Nephron (organoid): ENCODE measurements at regions not wholly inside any gene's neighbourhood (a gene's known extent, or its start where the extent isn't known, plus 50 kb on each side); places are given as distances from the start of the nearest gene placed in this dataset.
A peak's percentile ranks its signal among the peaks of the same experiment; 100 is the strongest.

Experiments
- H3K27ac Mint-ChIP-seq, 3 experiments: 2 replicates each; pipeline ENCODE4 v1.8.0; 2020; ENCODE audit warnings: mixed read lengths in 3 of 3, mild to moderate bottlenecking in 2 of 3, moderate library complexity in 1 of 3
- H3K27me3 Mint-ChIP-seq: 2 replicates; pipeline ENCODE4 v1.8.0; 2021; ENCODE audit warnings: low read depth, mild to moderate bottlenecking, moderate library complexity, mixed read lengths
- H3K36me3 Mint-ChIP-seq: 2 replicates; pipeline ENCODE4 v1.8.0; 2020; ENCODE audit warnings: low read depth, mixed read lengths
- H3K4me1 Mint-ChIP-seq: 2 replicates; pipeline ENCODE4 v1.8.0; 2020; ENCODE audit warnings: mixed read lengths
- H3K4me3 Mint-ChIP-seq, 3 experiments: 2 replicates each; pipeline ENCODE4 v1.8.0; 2020; ENCODE audit warnings: mild to moderate bottlenecking in 3 of 3, mixed read lengths in 3 of 3, moderate library complexity in 2 of 3
- H3K9me3 Mint-ChIP-seq: 2 replicates; pipeline ENCODE4 v1.8.0; 2020; ENCODE audit warnings: mixed read lengths
- CTCF ChIP-seq, 3 experiments: fragments of 200-600 bp; sonication (generic); IDR thresholded peaks; one replicate each; pipeline ENCODE4 v1.5.0; 2021; ENCODE audit warnings: antibody characterized with exemption in 3 of 3; ENCODE audit not compliant: unreplicated experiment in 3 of 3

GRCh38 chr12:124371366-124371765, 76.5 kb downstream of the RFLNA start:
- Mint-ChIP-seq H3K36me3 (peaks cover 25% of the 10 kb centered on the region), H3K9me3 (no peaks in the 10 kb centered on the region), H3K4me1 (no peaks in the 10 kb centered on the region), H3K27ac (peak overlapping the region in 1 of 3 experiments; percentile 55), H3K27me3 (no peaks in the 10 kb centered on the region), H3K4me3 (no peak overlapping the region)
- no peak for TF ChIP-seq CTCF (IDR thresholded peaks at IDR 0.05; ENCODE audit: unreplicated experiment in 3 of 3)

GRCh38 chr12:124370851-124371250, 76.0 kb downstream of the RFLNA start:
- TF ChIP-seq CTCF (IDR thresholded peaks at IDR 0.05; ENCODE audit: unreplicated experiment in 3 of 3): no peak
- Mint-ChIP-seq H3K27ac (peak overlapping the region in 1 of 3 experiments; percentile 55), H3K4me1 (no peaks in the 10 kb centered on the region), H3K27me3 (no peaks in the 10 kb centered on the region), H3K9me3 (no peaks in the 10 kb centered on the region), H3K36me3 (peaks cover 30% of the 10 kb centered on the region), H3K4me3 (no peak overlapping the region)

- TF ChIP-seq CTCF (IDR thresholded peaks at IDR 0.05; ENCODE audit: unreplicated experiment in 3 of 3): no peak
- no peaks in the 10 kb centered on the region for H3K4me1 Mint-ChIP-seq
- H3K36me3 Mint-ChIP-seq: peaks cover 30% of the 10 kb centered on the region
Measured at GRCh38 chr12:124370384-124370783, 75.5 kb downstream of the RFLNA start.

GRCh38 chr12:124369827-124370378, 75.0 kb downstream of the RFLNA start:
- Mint-ChIP-seq H3K4me1 (no peaks in the 10 kb centered on the region), H3K27me3 (no peaks in the 10 kb centered on the region), H3K36me3 (peaks cover 25% of the 10 kb centered on the region), H3K27ac (no peak overlapping the region), H3K4me3 (no peak overlapping the region), H3K9me3 (no peaks in the 10 kb centered on the region)
- TF ChIP-seq CTCF (IDR thresholded peaks at IDR 0.05; ENCODE audit: unreplicated experiment in 3 of 3): no peak

More at GRCh38 chr12:124370384-124370783, 75.5 kb downstream of the RFLNA start:
- no peak overlapping the region for H3K27ac Mint-ChIP-seq
- H3K4me3 Mint-ChIP-seq: no peak overlapping the region
- no peaks in the 10 kb centered on the region for H3K27me3 Mint-ChIP-seq
- H3K9me3 Mint-ChIP-seq: no peaks in the 10 kb centered on the region

GRCh38 chr12:124369055-124369826, 74.3 kb downstream of the RFLNA start:
- H3K27me3 Mint-ChIP-seq: no peaks in the 10 kb centered on the region
- TF ChIP-seq CTCF (IDR thresholded peaks at IDR 0.05; ENCODE audit: unreplicated experiment in 3 of 3): peak in 1 of 3 experiments; percentile 22

More at GRCh38 chr12:124369055-124369826, 74.3 kb downstream of the RFLNA start:
- peak overlapping the region in 2 of 3 experiments; percentile 23 to 74 for H3K27ac Mint-ChIP-seq
- peaks cover under 1% of the 10 kb centered on the region for H3K4me1 Mint-ChIP-seq
- H3K36me3 Mint-ChIP-seq: peaks cover 22% of the 10 kb centered on the region
- no peaks in the 10 kb centered on the region for H3K9me3 Mint-ChIP-seq
- H3K4me3 Mint-ChIP-seq: no peak overlapping the region
